Astrocyte of the cerebellum (primary cell): ENCODE measurements at regions not wholly inside any gene's neighbourhood (a gene's known extent, or its start where the extent isn't known, plus 50 kb on each side); places are given as distances from the start of the nearest gene placed in this dataset.

Experiments used
- DNase-seq: peaks from one replicate; pipeline ENCODE4 v3.0.0-alpha.2; 2011; ENCODE audit warnings: low read depth
- H3K4me3 ChIP-seq: 2 replicates; pipeline ENCODE4 v1.5.1; 2011; ENCODE audit warnings: mild to moderate bottlenecking, low read depth, low read length, moderate library complexity
- in situ Hi-C: cut with HindIII; loops from 2 replicates; pipeline ENCODE4 v1.10.0; 2017; ENCODE audit warnings: low sequenced_read_pairs
- TF ChIP-seq, protein P1 (sequence below): IDR thresholded peaks from 2 replicates; pipeline ENCODE4 v1.5.1; 2012; ENCODE audit warnings: low read length, low read depth, moderate library complexity, mild to moderate bottlenecking; ENCODE audit errors: missing control alignments

DNA sequence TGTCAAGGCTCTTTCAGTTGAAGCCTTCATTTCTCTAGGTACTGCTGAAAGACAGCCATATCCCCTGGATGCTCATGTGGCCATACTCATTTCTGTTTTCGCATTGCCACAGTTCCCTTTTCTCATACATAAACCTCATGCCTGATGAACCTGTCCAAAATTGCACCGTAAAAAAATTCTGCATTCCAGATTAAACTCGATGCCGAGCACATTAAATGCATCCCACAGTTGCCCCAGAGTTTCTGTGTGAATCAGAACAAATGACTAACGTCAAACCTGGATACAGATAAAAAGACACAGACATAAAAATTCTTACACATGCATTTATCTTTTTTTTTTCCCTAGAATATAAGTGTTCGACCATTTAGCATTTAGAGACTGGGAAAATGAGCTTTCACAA lies 288.2 kb downstream of the COG6 start:
- in situ Hi-C loops, result no loop called here
- TF ChIP-seq, protein P1, sequence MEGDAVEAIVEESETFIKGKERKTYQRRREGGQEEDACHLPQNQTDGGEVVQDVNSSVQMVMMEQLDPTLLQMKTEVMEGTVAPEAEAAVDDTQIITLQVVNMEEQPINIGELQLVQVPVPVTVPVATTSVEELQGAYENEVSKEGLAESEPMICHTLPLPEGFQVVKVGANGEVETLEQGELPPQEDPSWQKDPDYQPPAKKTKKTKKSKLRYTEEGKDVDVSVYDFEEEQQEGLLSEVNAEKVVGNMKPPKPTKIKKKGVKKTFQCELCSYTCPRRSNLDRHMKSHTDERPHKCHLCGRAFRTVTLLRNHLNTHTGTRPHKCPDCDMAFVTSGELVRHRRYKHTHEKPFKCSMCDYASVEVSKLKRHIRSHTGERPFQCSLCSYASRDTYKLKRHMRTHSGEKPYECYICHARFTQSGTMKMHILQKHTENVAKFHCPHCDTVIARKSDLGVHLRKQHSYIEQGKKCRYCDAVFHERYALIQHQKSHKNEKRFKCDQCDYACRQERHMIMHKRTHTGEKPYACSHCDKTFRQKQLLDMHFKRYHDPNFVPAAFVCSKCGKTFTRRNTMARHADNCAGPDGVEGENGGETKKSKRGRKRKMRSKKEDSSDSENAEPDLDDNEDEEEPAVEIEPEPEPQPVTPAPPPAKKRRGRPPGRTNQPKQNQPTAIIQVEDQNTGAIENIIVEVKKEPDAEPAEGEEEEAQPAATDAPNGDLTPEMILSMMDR, result no peak
- no peak for DNase-seq
- no peak overlapping the region for H3K4me3 ChIP-seq

DNA sequence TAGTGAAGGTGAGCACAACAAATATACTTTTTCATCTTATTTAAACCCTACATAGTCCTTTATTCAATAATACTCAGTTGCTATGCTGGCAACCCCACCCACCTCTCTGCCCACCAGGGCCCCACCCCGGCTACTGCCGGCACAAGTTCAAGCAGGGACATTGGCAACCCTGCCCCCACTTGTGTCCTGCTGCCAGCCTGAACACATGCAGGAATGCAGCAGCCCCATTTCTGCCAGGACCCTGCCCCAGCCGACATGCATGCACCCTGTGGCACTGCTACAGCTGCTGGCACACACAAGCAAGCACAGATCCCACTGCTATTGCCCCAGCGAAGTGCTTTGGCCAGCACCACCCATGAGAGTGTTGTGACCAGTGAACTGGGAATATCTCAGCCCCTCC lies 289.8 kb downstream of the COG6 start:
- TF ChIP-seq, protein P1, result no peak
- no peak for DNase-seq
- H3K4me3 ChIP-seq, result no peak overlapping the region
- in situ Hi-C loops, result no loop called here

DNA sequence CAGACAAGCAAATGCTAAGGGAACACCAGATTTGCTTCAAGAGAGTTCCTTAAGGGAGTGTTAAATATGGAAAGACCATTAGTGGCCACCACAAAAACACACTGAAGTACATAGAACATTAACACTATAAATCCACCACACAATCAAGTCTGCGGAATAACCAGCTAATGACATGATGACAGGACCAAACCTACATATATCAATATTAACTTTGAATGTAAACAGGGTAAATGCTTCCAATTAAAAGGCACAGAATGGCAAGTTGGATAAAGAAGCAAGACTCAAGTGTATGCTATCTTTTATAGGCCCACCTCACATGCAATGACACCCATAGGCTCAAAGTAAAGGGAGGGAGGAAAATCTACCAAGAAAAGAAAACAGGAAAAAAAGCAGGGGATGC lies 291.3 kb downstream of the COG6 start:
- no peak for DNase-seq
- in situ Hi-C loops, result no loop called here
- H3K4me3 ChIP-seq, result no peak overlapping the region
- TF ChIP-seq, protein P1, result no peak

DNA sequence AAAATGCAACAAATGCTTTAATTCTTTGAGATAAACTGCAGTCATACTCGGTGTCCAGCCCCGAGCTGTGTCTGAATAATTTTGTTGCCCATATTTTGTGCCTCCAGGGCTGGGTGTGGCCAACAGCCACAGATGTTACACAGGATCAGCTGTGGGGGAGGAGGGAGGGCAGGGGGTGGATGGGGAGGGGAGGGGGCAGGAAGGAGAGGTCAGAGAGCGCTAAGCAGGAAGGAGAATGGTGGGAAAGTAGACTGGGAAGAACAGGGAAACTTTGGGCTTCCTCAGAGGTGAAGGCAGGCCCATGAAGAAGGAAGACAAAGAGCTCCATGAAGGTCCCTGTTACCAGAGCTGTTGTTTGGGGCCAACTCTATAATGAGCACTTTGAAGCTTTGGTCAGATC lies 295.8 kb downstream of the COG6 start:
- in situ Hi-C loops, result no loop called here
- DNase-seq, result no peak
- TF ChIP-seq, protein P1, result no peak
- H3K4me3 ChIP-seq, result no peak overlapping the region

DNA sequence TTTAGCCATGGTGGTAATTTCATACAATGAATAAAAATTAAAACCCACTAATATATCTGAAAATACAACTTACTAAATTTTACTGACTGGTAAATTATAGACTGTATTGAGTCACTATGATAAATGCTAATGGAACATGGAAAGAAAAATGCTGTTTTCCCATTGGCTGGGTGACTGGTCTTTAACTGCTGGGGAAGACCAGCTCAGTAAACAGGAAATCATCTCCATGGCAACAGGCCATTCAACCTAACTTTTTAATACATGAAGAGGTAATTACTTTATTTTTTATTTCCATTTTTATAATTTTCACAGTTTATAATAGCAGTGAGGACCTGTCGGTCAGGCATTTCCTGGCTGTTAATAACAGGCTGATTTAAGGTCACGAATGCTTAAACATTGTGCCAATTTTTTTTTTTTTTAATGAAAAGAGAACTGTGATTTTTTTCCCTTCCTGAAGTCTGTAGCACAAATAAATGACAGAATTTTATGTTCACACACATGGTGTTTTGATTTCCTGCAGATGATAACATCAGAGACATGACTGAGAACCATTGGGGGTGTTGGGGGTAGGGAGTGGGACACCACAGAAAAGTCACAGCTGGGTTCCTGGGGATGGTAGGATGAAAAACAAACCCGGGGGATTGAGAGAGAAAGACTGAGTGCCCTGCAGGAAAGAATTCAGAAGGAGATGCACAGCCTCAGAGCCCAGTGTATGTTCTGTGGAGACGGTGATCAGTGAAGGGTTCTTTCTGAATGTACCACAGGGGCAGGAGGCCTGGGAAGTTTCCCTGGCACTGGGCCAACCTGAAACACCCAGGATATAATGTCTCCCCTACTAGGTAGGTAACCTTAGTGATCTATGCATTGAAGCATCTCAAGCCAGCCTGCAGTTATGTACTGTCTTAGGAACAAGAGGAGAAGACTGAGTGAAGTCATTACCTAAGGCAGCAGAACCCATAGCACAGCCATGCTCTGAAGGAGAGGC lies 297.1 kb downstream of the COG6 start:
- TF ChIP-seq, protein P1, result no peak
- H3K4me3 ChIP-seq, result no peak overlapping the region
- no peak for DNase-seq
- in situ Hi-C loops, result no loop called here

DNA sequence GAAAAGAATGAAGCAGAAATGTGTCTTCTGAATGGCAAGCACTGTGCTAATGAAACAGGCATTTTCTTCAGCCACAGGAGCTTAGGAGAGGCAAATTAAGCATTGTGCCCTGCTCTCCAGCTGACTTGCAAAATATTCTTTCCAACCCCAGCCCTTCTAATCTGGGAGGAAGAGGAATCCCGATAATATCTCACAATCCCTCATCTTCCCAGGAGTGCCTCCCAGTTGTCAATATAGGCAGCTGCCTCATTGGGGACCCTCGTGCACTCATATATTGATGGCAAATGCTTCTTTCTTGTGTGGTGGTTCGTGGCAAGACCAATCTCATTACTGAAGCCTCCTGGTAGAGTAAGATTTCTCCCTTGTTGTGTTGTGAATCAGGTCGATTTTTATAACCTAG lies 299.0 kb downstream of the COG6 start:
- in situ Hi-C loops, result no loop called here
- TF ChIP-seq, protein P1, result no peak
- no peak for DNase-seq
- H3K4me3 ChIP-seq, result no peak overlapping the region
